WERI-Rb-1 (cell line): ENCODE measurements at regions not wholly inside any gene's neighbourhood (a gene's known extent, or its start where the extent isn't known, plus 50 kb on each side); places are given as distances from the start of the nearest gene placed in this dataset.

ENCODE experiments used
- DNase-seq: peaks from one replicate; pipeline ENCODE4 v3.0.0-alpha.2; 2020
- H3K27ac ChIP-seq: fragments of 250-450 bp; sonication (Bioruptor Pico); 2 replicates; pipeline ENCODE4 v1.5.1; 2020; ENCODE audit warnings: mild to moderate bottlenecking, moderate library complexity
- H3K27me3 ChIP-seq: fragments of 250-450 bp; sonication (Bioruptor Pico); 2 replicates; pipeline ENCODE4 v1.5.1; 2021; ENCODE audit warnings: mild to moderate bottlenecking, low read depth, moderate library complexity; ENCODE audit not compliant: insufficient read depth, severe bottlenecking
- H3K36me3 ChIP-seq: fragments of 250-450 bp; sonication (Bioruptor Pico); 2 replicates; pipeline ENCODE4 v1.5.1; 2020; ENCODE audit warnings: mild to moderate bottlenecking, moderate library complexity
- H3K4me3 ChIP-seq: 2 replicates; pipeline ENCODE4 v1.5.1; 2011; ENCODE audit warnings: low read depth, mild to moderate bottlenecking, control low read depth, low read length
- H3K9me3 ChIP-seq: fragments of 250-450 bp; sonication (Bioruptor Pico); 2 replicates; pipeline ENCODE4 v1.5.1; 2021; ENCODE audit warnings: mild to moderate bottlenecking, moderate library complexity; ENCODE audit not compliant: severe bottlenecking
- CTCF ChIP-seq: IDR thresholded peaks from 2 replicates; pipeline ENCODE4 v1.5.1; 2011; ENCODE audit warnings: low read depth, mild to moderate bottlenecking, control low read depth, inconsistent platforms, low read length

- Histone ChIP-seq H3K4me3 (no peak overlapping the region), H3K27ac (no peak overlapping the region), H3K9me3 (no peaks in the 10 kb centered on the region), H3K27me3 (peaks cover 2% of the 10 kb centered on the region), H3K36me3 (no peaks in the 10 kb centered on the region)
- no peak for TF ChIP-seq CTCF
- no peak for DNase-seq
These were observed 150.3 kb upstream of the AVPR1A start for GRCh38 chr12:63301311-63301710.

- no peak for TF ChIP-seq CTCF
- H3K27me3 ChIP-seq, result peaks cover 2% of the 10 kb centered on the region
- H3K27ac ChIP-seq, result no peak overlapping the region
- H3K36me3 ChIP-seq, result no peaks in the 10 kb centered on the region
- H3K9me3 ChIP-seq, result no peaks in the 10 kb centered on the region
- H3K4me3 ChIP-seq, result no peak overlapping the region
- no peak for DNase-seq
These were observed 147.5 kb upstream of the AVPR1A start for GRCh38 chr12:63298386-63298930.

GRCh38 chr12:63294327-63294632 lies 143.3 kb upstream of the AVPR1A start:
- H3K9me3 ChIP-seq, result no peaks in the 10 kb centered on the region
- DNase-seq, result no peak
- no peaks in the 10 kb centered on the region for H3K36me3 ChIP-seq
- no peak for TF ChIP-seq CTCF
- H3K27me3 ChIP-seq, result no peaks in the 10 kb centered on the region
- no peak overlapping the region for H3K4me3 ChIP-seq
- H3K27ac ChIP-seq, result no peak overlapping the region

- Histone ChIP-seq H3K4me3 (no peak overlapping the region), H3K27ac (no peak overlapping the region), H3K27me3 (no peaks in the 10 kb centered on the region), H3K36me3 (no peaks in the 10 kb centered on the region), H3K9me3 (no peaks in the 10 kb centered on the region)
- no peak for DNase-seq
- no peak for TF ChIP-seq CTCF
These were observed 141.6 kb upstream of the AVPR1A start for GRCh38 chr12:63292471-63293221.

GRCh38 chr12:63276537-63277365 lies 125.8 kb upstream of the AVPR1A start:
- Histone ChIP-seq H3K27ac (no peak overlapping the region), H3K4me3 (no peak overlapping the region), H3K27me3 (no peaks in the 10 kb centered on the region), H3K36me3 (no peaks in the 10 kb centered on the region), H3K9me3 (no peaks in the 10 kb centered on the region)
- TF ChIP-seq CTCF, result peak; percentile 66
- peak; percentile 69 for DNase-seq
